ENCODE measurements at regions not wholly inside any gene's neighbourhood (a gene's known extent, or its start where the extent isn't known, plus 50 kb on each side); places are given as distances from the start of the nearest gene placed in this dataset.

GRCh38 chr4:36917413-36917812, 327.1 kb upstream of the NWD2 start:
- TF ChIP-seq POLR2A (IDR thresholded peaks at IDR 0.05; ENCODE audit: low read length) (no peak), GATA1 (IDR thresholded peaks at IDR 0.05; ENCODE audit: low read depth, low read length) (no peak)
